ENCODE measurements at regions not wholly inside any gene's neighbourhood (a gene's known extent, or its start where the extent isn't known, plus 50 kb on each side); places are given as distances from the start of the nearest gene placed in this dataset.

DNA sequence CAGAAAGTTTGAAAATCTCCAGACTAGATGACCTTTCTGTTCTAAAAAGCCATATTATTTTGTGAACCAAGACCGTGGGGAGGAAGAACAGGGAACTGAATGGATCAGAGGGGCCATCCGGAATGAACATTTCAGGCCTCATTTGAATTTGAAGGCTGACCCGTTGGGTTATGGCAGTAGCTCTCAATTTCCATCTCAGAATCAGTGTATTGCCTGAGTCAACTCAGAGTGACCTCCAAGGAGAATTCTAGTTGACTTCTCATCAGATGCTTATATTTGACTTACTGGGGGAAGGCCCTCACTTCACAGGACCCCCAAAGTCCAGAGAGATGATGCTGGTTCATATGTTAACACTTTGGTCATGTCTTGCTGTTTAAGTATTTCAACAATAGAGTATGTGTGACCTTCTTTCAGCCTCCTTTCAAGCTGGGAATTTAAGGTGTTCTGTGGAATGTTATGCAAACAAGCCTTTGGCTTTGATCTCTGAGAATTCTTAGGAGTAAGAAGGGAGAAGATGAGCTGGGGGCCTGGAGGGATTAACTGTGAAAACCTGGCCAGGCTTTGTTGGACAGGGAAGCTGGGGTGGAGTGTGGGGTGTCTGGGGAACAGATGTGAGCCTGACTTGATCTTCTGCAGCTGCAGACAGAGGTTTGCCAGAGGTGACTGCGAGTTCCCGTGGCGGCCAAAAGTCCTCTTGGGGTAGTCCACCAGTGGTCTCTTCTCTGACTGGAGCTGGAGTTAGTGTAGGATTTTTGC, 111.2 kb upstream of the RGMA start:
- H3K4me1 ChIP-seq (ENCODE audit: control insufficient read depth, insufficient read depth, low read length): no peaks in the 10 kb centered on the region
- H3K27me3 ChIP-seq (ENCODE audit: control insufficient read depth, insufficient read depth, low read length): no peaks in the 10 kb centered on the region
- no peak overlapping the region for H3K4me3 ChIP-seq (ENCODE audit: low read length)
- no peaks in the 10 kb centered on the region for H3K9me3 ChIP-seq (ENCODE audit: control insufficient read depth, low read length)
- no peak overlapping the region for H3K9ac ChIP-seq (ENCODE audit: low read length)
- H3K36me3 ChIP-seq (ENCODE audit: control insufficient read depth, insufficient read depth, low read length): no peaks in the 10 kb centered on the region

DNA sequence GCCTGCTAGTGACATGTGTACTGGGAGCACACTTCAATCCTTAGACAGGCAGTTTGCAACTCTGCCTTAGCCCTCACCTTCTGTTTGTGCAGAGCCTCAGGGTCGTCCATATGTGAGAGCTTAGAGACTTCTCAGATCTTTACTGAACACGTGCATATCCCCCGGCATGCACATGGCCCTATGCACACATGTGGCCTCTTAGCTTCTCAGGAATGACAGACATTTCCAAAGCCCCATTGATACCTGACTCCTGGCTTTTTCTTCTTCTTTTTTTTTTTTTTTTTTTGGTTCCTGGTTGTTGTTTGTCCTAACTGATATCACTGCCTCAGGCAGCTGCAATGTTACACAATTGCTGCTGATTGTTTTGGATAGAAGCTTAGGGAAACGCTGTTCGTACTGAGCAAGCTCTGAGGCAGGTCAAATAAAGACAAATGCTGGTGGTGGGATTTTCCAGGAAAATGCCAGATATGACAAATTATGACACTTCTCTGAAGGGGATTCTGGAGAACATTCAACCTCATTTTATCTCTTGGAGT, 107.2 kb upstream of the RGMA start:
- no peaks in the 10 kb centered on the region for H3K27me3 ChIP-seq (ENCODE audit: control insufficient read depth, insufficient read depth, low read length)
- no peak overlapping the region for H3K9ac ChIP-seq (ENCODE audit: low read length)
- no peaks in the 10 kb centered on the region for H3K9me3 ChIP-seq (ENCODE audit: control insufficient read depth, low read length)
- H3K4me1 ChIP-seq (ENCODE audit: control insufficient read depth, insufficient read depth, low read length): no peaks in the 10 kb centered on the region
- H3K36me3 ChIP-seq (ENCODE audit: control insufficient read depth, insufficient read depth, low read length): no peaks in the 10 kb centered on the region
- no peak overlapping the region for H3K4me3 ChIP-seq (ENCODE audit: low read length)

GRCh38 chr15:93195109-93195508, 106.1 kb upstream of the RGMA start:
- H3K9ac ChIP-seq (ENCODE audit: low read length): no peak overlapping the region
- H3K36me3 ChIP-seq (ENCODE audit: control insufficient read depth, insufficient read depth, low read length): no peaks in the 10 kb centered on the region
- H3K4me3 ChIP-seq (ENCODE audit: low read length): no peak overlapping the region
- H3K27me3 ChIP-seq (ENCODE audit: control insufficient read depth, insufficient read depth, low read length): no peaks in the 10 kb centered on the region
- no peaks in the 10 kb centered on the region for H3K4me1 ChIP-seq (ENCODE audit: control insufficient read depth, insufficient read depth, low read length)
- H3K9me3 ChIP-seq (ENCODE audit: control insufficient read depth, low read length): no peaks in the 10 kb centered on the region

- no peak overlapping the region for H3K4me3 ChIP-seq (ENCODE audit: low read length)
- H3K27me3 ChIP-seq (ENCODE audit: control insufficient read depth, insufficient read depth, low read length): no peaks in the 10 kb centered on the region
- H3K9ac ChIP-seq (ENCODE audit: low read length): no peak overlapping the region
- no peaks in the 10 kb centered on the region for H3K36me3 ChIP-seq (ENCODE audit: control insufficient read depth, insufficient read depth, low read length)
- H3K4me1 ChIP-seq (ENCODE audit: control insufficient read depth, insufficient read depth, low read length): no peaks in the 10 kb centered on the region
- no peaks in the 10 kb centered on the region for H3K9me3 ChIP-seq (ENCODE audit: control insufficient read depth, low read length)
These were observed 101.2 kb upstream of the RGMA start for GRCh38 chr15:93190238-93190637.

DNA sequence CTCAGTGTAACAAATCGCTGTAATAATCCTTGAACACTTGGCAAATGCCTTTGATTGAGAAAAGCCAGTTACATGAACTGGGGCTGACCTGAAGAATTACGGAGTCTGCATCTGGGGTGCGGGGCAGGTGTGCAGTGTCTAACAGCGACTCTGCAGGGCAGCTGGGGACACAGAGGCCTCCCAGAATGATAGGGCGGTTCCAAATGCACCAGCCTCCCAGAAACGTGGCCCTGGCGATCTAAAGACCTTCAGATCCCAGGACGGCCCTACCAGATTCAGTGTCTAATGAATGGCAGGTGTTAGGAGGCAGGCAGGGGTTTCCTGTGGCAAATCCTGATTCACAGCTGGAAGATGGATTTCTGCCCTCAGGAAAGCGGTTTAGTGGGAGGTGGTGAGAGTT, 100.5 kb upstream of the RGMA start:
- H3K4me3 ChIP-seq (ENCODE audit: low read length): no peak overlapping the region
- no peaks in the 10 kb centered on the region for H3K4me1 ChIP-seq (ENCODE audit: control insufficient read depth, insufficient read depth, low read length)
- no peak overlapping the region for H3K9ac ChIP-seq (ENCODE audit: low read length)
- H3K9me3 ChIP-seq (ENCODE audit: control insufficient read depth, low read length): no peaks in the 10 kb centered on the region
- no peaks in the 10 kb centered on the region for H3K36me3 ChIP-seq (ENCODE audit: control insufficient read depth, insufficient read depth, low read length)
- no peaks in the 10 kb centered on the region for H3K27me3 ChIP-seq (ENCODE audit: control insufficient read depth, insufficient read depth, low read length)

DNA sequence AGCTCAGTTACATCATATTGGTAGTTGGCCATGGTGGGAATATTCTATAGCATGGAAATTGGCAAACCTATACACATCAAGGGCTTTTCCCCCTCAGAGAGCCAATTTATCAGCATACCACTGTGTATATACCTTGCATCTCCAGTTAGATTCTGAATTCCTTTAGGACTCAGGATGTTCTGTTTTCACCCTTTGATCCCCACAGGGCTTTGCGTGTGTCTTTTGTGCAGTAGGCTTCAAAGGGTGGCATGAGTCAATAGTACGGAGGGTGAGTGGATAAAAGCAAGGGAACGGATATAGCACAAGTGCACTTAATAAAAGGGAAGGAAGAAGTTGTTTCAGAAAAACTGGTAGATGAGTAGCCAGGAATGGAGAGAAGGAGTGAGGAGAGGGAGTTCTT, 99.2 kb upstream of the RGMA start:
- H3K36me3 ChIP-seq (ENCODE audit: control insufficient read depth, insufficient read depth, low read length): no peaks in the 10 kb centered on the region
- H3K4me1 ChIP-seq (ENCODE audit: control insufficient read depth, insufficient read depth, low read length): peaks cover 2% of the 10 kb centered on the region
- no peak overlapping the region for H3K4me3 ChIP-seq (ENCODE audit: low read length)
- no peak overlapping the region for H3K9ac ChIP-seq (ENCODE audit: low read length)
- H3K9me3 ChIP-seq (ENCODE audit: control insufficient read depth, low read length): no peaks in the 10 kb centered on the region
- no peaks in the 10 kb centered on the region for H3K27me3 ChIP-seq (ENCODE audit: control insufficient read depth, insufficient read depth, low read length)

DNA sequence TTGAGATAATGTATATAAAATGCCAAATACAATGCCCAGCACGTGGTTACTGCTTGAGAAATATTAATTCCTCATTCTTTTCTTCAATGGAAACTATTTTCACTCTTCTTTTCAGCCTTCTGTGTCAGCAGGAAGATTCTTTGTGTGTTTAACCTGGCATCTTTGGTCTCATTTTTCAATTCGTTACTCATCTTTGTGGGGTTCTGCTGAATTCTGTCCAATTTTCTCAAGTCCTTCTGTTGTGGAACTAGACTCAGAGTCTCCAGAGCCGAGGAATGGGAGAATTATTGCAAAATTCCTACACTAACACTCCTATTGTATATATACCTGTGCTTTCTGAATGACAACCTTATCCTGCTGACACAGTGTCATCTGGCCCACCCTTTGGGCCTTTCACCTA, 96.8 kb upstream of the RGMA start:
- no peak overlapping the region for H3K4me3 ChIP-seq (ENCODE audit: low read length)
- H3K36me3 ChIP-seq (ENCODE audit: control insufficient read depth, insufficient read depth, low read length): no peaks in the 10 kb centered on the region

DNA sequence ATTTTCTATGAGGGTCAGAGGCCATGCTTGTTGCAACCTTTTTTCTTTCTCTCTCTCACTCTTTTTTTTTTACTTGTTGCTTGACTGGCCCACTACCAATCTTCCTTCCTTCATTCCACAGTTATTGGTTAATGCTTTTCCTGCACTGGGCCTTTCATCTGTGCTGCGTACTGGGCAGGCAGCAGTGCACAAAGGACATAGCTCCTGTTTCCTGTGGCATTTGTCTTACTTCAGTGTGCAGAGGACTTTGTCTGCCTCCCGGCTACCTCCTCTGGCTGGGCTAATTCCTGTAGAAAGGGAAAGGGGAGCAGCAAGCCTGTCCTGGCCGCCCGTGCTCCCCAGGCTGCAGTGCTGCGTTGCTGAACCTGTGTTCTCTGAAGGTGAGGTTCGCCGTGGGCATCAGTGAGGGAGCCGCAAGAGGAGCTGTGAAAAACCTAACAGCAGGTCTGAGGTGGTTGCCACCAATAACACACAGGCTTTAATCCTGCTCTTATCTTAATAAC, 93.7 kb upstream of the RGMA start:
- Histone ChIP-seq H3K9me3 (ENCODE audit: control insufficient read depth, low read length) (no peaks in the 10 kb centered on the region), H3K36me3 (ENCODE audit: control insufficient read depth, insufficient read depth, low read length) (no peaks in the 10 kb centered on the region), H3K9ac (ENCODE audit: low read length) (no peak overlapping the region), H3K4me1 (ENCODE audit: control insufficient read depth, insufficient read depth, low read length) (peaks cover 20% of the 10 kb centered on the region), H3K27me3 (ENCODE audit: control insufficient read depth, insufficient read depth, low read length) (no peaks in the 10 kb centered on the region), H3K4me3 (ENCODE audit: low read length) (no peak overlapping the region)

More for the DNA sequence above, 96.8 kb upstream of the RGMA start:
- Histone ChIP-seq H3K27me3 (ENCODE audit: control insufficient read depth, insufficient read depth, low read length) (no peaks in the 10 kb centered on the region), H3K4me1 (ENCODE audit: control insufficient read depth, insufficient read depth, low read length) (peaks cover 8% of the 10 kb centered on the region), H3K9ac (ENCODE audit: low read length) (no peak overlapping the region), H3K9me3 (ENCODE audit: control insufficient read depth, low read length) (no peaks in the 10 kb centered on the region)

GRCh38 chr15:93180656-93181055, 91.6 kb upstream of the RGMA start:
- H3K4me1 ChIP-seq (ENCODE audit: control insufficient read depth, insufficient read depth, low read length): peaks cover 20% of the 10 kb centered on the region
- H3K36me3 ChIP-seq (ENCODE audit: control insufficient read depth, insufficient read depth, low read length): no peaks in the 10 kb centered on the region
- H3K4me3 ChIP-seq (ENCODE audit: low read length): no peak overlapping the region
- no peaks in the 10 kb centered on the region for H3K9me3 ChIP-seq (ENCODE audit: control insufficient read depth, low read length)
- no peaks in the 10 kb centered on the region for H3K27me3 ChIP-seq (ENCODE audit: control insufficient read depth, insufficient read depth, low read length)
- no peak overlapping the region for H3K9ac ChIP-seq (ENCODE audit: low read length)

DNA sequence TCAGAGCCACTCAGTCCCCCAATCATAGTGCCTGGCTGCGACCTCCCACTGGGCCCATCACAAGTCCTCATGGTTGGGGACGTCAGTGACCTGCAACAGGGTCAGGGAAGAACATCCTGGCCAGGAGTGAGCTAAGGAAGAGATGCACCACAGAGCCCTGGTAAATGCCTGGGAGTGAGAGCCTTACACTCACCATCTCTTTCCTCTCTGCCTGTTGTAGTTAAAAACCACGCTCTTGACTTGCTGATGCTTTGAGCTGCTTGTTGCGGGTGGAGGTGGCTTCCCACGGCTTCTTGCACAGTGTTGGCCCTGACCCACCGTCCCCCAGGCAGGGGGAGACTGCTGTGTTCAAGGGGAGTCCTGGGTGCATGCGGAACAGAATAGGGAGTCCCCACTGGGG, 91.1 kb upstream of the RGMA start:
- no peak overlapping the region for H3K4me3 ChIP-seq (ENCODE audit: low read length)
- H3K9me3 ChIP-seq (ENCODE audit: control insufficient read depth, low read length): no peaks in the 10 kb centered on the region
- H3K9ac ChIP-seq (ENCODE audit: low read length): no peak overlapping the region
- H3K4me1 ChIP-seq (ENCODE audit: control insufficient read depth, insufficient read depth, low read length): peaks cover 20% of the 10 kb centered on the region
- H3K27me3 ChIP-seq (ENCODE audit: control insufficient read depth, insufficient read depth, low read length): no peaks in the 10 kb centered on the region
- H3K36me3 ChIP-seq (ENCODE audit: control insufficient read depth, insufficient read depth, low read length): no peaks in the 10 kb centered on the region

GRCh38 chr15:93179700-93180102, 90.7 kb upstream of the RGMA start:
- no peak overlapping the region for H3K9ac ChIP-seq (ENCODE audit: low read length)
- no peak overlapping the region for H3K4me3 ChIP-seq (ENCODE audit: low read length)
- no peaks in the 10 kb centered on the region for H3K27me3 ChIP-seq (ENCODE audit: control insufficient read depth, insufficient read depth, low read length)
- H3K9me3 ChIP-seq (ENCODE audit: control insufficient read depth, low read length): no peaks in the 10 kb centered on the region
- no peaks in the 10 kb centered on the region for H3K36me3 ChIP-seq (ENCODE audit: control insufficient read depth, insufficient read depth, low read length)
- peaks cover 20% of the 10 kb centered on the region for H3K4me1 ChIP-seq (ENCODE audit: control insufficient read depth, insufficient read depth, low read length)

GRCh38 chr15:93179072-93179471, 90.1 kb upstream of the RGMA start:
- H3K27me3 ChIP-seq (ENCODE audit: control insufficient read depth, insufficient read depth, low read length): no peaks in the 10 kb centered on the region
- no peaks in the 10 kb centered on the region for H3K36me3 ChIP-seq (ENCODE audit: control insufficient read depth, insufficient read depth, low read length)
- H3K9ac ChIP-seq (ENCODE audit: low read length): no peak overlapping the region
- peaks cover 20% of the 10 kb centered on the region for H3K4me1 ChIP-seq (ENCODE audit: control insufficient read depth, insufficient read depth, low read length)
- no peaks in the 10 kb centered on the region for H3K9me3 ChIP-seq (ENCODE audit: control insufficient read depth, low read length)
- no peak overlapping the region for H3K4me3 ChIP-seq (ENCODE audit: low read length)

Data from mucosa of stomach (tissue), 1 donor.